HG03460 (cell line): ENCODE measurements at regions not wholly inside any gene's neighbourhood (a gene's known extent, or its start where the extent isn't known, plus 50 kb on each side); places are given as distances from the start of the nearest gene placed in this dataset.

Source experiments
- ATAC-seq: cut with Tn5 transposase; IDR thresholded peaks from one replicate; pipeline ENCODE4 v1.9.1; 2021; ENCODE audit not compliant: unreplicated experiment

DNA sequence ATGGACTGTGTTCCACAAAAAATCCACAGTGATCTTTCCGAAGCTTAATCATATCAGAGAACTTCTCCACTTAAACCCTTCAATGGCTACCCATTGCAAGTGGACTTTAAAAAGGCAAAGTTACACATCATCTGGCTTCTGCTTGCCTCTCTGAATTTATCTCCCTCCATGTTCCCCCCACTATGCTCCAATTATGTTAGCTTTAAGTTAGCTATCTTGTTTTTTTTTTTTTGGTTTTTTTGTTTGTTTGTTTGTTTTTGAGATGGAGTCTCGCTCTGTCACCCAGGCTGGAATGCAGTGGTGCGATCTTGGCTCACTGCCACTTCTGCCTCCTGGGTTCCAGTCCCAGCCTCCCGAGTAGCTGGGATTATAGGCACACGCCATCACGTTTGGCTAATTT is 166.4 kb upstream of the ADGRL2 start:
- no peak for ATAC-seq

DNA sequence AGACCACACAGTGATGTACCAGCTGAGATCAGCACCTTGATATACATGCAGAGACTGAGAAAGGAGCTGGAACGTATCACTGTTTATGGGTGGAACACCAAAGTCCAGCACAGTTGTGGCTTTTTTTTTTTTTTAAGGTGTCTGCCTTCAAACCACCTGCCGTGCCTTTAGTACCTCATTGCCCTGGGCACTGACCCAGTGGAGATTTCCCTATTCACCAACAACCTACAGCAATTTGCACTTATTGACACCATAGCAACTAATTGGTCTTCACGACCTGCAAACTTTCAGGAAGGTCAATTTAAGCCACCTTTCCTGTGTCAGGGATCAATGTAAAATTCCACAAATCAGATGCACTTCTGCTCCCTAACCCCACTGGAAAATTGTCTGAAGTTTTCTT is 181.6 kb upstream of the ADGRL2 start:
- ATAC-seq, result no peak

DNA sequence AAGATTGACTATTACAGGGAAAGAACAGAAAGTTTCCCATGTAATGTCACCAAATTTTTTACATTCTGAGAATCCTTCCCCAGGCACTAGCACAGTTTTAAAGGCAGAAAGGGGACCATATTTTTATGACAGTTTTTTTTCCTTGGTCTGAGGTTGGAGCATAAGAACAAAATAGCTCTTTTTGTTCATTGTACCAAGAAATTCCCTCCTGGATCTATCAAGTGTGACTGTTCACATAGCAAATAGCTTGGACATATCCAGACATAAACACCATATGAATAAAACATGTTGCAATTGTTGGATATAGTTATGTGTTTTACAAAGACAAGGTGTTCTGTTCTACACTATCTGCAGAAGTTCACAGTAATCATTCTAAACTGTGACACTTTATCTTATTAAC is 182.4 kb upstream of the ADGRL2 start:
- no peak for ATAC-seq

DNA sequence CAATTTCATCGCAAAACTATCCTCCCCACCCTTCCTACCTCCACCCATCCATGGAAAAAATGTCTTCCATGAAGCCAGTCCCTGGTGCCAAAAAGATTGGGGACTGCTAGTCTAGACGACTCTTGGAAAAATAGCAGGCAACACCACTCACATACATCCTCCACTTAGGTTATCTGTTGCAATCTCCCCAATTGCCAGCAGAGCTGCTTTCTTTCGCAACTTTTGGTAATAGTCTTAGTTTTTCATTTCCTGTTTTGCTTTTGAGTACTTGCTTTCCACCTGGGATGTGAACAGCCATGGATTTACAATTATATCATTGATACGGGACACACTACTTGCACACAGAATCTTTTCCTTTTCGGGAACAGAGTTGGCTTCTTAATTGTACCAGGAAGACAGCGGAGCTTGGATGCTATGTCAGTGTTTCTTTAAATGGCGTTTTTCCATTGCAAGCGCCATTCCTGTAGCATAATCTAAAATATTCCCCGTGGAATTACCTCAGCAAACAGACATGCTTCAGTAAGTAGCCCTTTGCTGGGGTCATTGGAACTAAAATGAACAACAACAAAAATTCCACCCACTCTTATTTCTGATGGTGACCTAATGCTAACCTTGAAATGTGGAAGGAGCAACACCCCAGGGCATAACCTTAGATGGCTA is 183.3 kb upstream of the ADGRL2 start:
- ATAC-seq, result no peak

GRCh38 chr1:81613803-81614202 is 186.9 kb upstream of the ADGRL2 start:
- no peak for ATAC-seq

- no peak for ATAC-seq
Observed at GRCh38 chr1:81607924-81608323, 192.8 kb upstream of the ADGRL2 start.

GRCh38 chr1:81607086-81607485 is 193.6 kb upstream of the ADGRL2 start:
- no peak for ATAC-seq

DNA sequence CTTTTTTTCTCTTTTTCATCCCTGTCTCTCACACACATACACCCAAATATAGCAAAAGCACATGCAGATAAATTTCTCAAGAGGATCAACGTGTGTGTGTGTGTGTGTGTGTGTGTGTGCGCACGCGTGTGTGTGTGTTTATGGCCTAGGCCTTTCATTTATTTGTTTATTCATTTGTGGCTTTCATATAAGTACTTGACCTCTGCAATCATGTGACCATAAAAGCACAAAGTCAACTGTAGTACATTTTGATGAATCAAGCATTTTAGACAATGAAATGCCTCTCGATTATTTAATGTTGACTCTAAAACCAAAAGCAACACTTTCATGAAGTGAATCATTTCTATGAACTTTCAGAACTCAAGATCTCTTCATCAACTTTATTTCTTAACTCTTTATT is 194.1 kb upstream of the ADGRL2 start:
- ATAC-seq, result no peak

GRCh38 chr1:81605023-81605422 is 195.7 kb upstream of the ADGRL2 start:
- ATAC-seq, result no peak

DNA sequence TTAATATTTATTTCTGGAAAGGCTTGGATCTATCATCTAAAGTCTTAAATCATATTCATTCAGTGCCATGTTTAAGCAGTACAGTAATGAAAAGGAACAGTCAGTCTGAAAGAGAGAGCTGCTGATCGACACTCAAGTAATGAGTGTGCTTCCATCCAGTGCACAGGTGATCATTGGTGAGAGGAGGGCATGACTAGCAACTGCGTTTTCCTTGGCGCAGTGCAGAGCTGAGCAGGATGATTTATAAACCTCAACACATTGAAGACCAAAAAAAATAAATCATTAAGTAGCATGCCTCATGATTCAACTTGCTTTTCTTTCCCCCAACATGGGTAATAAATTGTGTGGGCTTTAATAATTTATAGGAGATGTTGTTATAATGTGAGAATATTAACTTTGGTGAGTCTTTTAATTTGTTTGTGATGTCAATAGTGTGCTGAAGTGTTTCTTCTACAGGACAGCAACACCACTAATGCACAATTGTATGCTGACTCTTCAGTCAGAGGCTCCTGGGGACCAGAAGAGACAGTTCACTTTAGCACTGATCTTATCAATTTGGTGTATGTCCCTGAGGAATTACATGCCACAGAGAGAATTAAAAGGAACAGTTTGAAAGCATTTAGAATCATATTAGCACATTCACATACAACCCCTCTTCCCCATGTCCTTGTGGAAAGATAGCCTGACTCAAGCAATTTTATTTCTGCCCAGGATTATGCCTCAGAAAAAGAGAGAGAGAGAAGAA is 199.7 kb upstream of the ADGRL2 start:
- ATAC-seq, result no peak

- ATAC-seq, result no peak
Observed at GRCh38 chr1:81600363-81600762, 200.4 kb upstream of the ADGRL2 start.

DNA sequence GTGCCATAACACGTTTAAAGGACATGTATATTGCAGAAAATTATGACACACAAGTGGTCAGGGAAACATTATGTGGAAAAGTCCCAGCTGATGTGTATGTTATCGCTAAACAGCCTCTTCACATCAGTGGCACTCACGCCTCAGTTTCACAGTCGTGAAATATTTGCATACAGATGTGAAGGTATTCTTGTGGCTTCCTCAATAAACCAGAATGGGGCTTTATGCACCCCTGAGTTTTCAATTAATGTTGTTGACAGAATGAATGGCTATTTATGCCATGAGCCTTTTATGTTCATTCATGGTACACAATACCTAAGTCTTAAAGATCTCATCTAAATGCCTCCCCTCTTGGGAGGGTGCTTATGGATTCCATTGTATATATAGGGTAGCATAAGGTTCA is 202.1 kb upstream of the ADGRL2 start:
- no peak for ATAC-seq

GRCh38 chr1:81597720-81598426 is 202.9 kb upstream of the ADGRL2 start:
- no peak for ATAC-seq

GRCh38 chr1:81596341-81596740 is 204.4 kb upstream of the ADGRL2 start:
- ATAC-seq, result no peak

DNA sequence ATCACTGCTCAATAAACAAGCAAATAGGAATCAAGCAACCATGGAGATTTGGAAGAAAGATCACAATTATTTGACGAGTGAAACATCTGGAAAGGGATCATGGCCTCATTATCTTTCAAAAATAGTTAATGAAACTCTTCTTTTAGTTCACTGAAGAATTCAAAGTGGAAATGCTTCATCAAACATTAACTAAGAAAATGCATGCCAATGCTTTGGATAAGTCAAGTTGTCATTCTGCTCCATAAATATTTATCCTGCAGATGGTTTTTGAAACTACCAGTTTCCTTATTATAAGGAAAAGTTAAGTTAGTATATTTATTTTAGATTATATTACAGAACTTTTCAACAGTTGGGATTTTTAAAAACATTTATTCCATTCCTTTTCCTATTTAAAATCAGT is 206.5 kb upstream of the ADGRL2 start:
- no peak for ATAC-seq

GRCh38 chr1:81592233-81592632 is 208.5 kb upstream of the ADGRL2 start:
- no peak for ATAC-seq

GRCh38 chr1:81590171-81590570 is 210.6 kb upstream of the ADGRL2 start:
- no peak for ATAC-seq

DNA sequence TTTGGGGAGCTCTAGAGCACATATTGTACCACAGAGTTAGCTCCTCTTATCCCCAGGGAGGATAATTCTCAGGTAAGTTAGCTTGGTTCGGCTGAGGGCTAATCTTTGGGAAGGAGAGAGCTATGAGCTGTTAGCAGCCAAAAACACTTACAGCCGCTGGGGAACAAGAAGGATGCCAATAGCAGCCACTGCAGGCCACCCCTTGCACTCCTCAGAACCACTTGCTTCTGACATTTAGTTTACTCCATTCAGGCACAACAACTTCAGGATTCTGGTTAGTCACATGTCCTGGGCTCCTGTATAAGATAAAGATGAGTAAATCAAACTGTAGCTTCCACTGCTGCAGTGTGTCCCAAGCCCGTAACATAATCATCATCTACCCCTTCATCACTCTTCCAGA is 212.6 kb upstream of the ADGRL2 start:
- no peak for ATAC-seq

DNA sequence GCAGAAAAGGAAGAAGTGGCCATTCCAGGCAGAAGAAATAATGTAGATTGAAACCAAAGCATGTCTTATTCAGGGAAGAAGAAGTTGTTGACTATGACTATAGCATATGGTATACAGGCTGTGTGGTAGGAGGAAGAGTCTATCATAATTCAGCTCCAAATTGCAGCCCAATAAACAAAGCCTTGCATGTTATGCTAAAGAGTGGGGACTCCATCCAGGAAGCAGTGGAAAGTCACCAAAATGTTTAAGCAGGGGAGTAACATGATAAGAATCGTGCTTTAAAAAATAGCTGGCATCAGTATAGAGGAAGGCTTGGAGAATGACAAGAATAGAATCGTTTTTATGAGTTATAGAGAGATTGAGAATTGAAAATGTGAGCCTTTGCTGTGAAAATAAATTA is 213.3 kb upstream of the ADGRL2 start:
- ATAC-seq, result no peak

- no peak for ATAC-seq
Observed at GRCh38 chr1:81585371-81585770, 215.4 kb upstream of the ADGRL2 start.

DNA sequence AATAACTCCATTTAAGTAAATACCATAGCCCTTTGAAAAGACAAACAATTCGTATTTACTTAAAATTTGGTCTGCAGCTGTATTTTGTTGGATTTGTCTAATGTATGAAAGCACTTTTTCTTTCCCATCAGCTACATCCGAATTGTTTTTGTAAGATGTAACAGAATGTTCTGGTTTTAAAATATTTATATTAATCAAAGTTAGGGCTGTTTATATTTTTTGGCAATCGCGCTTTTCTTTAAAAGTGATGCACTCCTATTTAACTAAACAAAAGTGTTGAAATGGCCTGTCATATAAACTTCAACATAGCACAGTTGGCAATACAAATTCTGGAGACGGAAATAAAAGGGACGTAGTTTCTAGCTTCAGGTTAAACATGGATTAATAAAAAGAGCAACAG is 216.3 kb upstream of the ADGRL2 start:
- ATAC-seq, result no peak

GRCh38 chr1:81583878-81584277 is 216.9 kb upstream of the ADGRL2 start:
- ATAC-seq, result no peak
